Occipital lobe (tissue), 1 donor: ENCODE measurements at regions not wholly inside any gene's neighbourhood (a gene's known extent, or its start where the extent isn't known, plus 50 kb on each side); places are given as distances from the start of the nearest gene placed in this dataset.

Experiments
- DNase-seq: peaks from one replicate; lab custom pipeline; 2025; lab: John Stamatoyannopoulos, UW

DNA sequence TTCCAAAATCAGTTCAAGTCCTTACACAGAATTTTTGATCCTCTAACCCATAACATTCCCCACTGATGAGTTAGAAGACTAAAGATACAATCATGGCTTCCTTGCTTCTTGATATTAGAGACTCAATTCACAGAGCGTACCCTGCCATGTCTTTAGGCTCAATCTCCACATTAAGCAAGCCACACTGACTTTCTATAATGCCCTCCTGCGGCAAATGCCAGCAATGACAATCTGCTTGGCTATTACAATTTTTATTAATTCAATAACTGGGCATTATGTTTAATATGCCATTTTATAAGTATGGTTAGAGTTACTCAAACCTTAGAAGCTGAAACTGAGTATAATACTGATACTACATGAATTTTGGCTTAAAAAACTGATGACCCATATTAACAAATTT, 479.7 kb upstream of the NR2F2 start:
- no peak for DNase-seq

DNA sequence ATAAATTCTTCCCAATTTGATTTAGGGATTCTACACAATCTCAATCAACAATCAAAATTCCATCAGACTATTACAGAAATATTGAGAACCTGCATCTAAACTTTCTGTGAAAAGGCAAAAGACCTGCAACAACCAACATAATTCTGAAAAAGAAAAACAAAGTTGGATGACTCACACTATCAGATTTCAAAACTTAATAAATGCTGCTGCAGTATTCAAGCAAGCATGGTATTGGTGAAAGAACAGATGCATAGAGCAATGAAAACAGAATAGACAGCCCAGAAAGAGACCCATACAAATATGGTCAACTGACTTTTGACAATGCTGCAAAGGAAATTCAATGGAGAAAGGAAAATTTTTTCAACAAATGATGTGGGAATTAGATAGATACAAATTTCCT, 477.1 kb upstream of the NR2F2 start:
- DNase-seq = no peak

DNA sequence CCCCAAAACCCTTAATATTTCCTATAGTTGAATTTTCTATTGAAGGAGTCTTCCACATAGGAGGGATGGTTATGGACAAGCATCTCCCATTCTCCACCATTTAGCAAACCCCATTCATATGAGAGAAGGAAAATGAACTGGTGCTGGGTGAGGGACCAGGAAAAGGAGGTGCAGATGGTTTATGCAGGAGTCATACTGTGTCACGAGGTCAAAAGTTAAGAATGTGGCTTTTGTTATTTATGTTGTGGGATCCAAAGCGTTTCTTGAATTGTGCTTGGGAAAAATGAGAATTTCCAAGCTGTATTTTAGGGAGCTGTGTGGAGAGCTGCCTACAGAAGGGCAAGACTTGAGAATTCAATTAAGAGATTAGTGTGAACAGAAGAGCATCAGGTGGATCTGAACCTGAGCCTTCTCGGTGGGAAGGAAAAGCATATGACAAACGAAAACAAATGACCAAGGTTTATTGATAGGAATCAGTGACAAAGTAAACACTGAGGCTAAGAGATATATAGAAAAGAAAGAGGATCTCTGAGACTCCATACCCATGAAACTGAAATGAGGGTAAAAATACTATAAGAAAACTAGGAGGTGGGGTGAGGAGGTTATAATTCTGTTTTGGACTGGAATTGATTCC, 473.3 kb upstream of the NR2F2 start:
- DNase-seq = no peak

DNA sequence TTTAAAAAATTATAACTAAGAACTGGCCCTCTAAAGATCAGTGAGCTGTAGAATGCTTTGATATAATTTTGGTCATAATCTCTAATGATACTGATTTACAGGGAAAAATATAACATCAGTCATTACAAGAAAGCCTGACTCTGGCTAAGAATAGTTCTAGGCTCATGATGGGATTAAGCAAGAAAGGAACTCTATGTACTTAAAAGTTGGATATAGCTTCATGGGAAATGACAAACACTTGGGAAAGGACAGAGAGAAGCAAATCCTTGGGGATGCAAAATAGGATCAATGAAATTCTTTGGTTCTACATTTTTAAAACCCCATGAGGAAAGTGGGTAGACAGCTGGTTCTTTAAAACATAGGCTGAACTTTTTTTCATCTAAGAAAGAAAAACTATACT, 472.7 kb upstream of the NR2F2 start:
- no peak for DNase-seq

DNA sequence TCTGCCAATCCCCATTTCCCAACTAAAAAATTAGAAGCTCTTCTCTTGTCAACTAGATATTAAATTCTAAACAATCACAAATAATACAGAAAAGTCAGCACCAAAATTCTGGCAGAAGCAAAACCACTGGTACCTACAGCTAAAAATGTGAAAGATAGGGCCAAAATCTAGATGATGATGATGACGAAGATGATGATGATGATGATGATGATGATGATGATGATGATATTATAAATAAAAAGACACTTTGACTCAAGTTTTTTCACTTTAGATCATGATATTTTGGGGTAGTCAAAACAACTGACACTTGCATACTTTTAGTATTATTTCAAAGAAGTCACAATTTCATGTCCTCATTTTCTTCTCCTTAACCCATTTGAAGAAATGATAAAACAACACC, 470.1 kb upstream of the NR2F2 start:
- DNase-seq = no peak

DNA sequence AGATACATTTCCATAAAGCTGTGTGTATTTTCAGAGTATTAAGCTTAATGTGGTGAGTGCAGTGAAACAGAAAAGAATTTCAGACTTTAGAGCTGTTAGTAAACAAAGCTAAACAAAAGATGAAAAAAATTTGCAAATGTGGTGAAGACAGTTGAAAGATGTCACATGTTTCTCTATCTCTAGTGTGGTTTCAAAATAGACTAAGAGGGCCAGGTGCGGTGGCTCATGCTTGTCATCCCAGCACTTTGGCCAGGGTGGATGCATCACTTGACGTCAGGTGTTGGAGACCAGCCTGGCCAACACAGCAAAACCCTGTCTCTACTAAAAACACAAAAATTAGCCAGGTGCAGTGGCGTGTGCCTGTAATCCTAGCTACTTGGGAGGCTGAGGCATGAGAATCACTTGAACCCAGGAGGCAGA, 466.0 kb upstream of the NR2F2 start:
- DNase-seq = no peak

DNA sequence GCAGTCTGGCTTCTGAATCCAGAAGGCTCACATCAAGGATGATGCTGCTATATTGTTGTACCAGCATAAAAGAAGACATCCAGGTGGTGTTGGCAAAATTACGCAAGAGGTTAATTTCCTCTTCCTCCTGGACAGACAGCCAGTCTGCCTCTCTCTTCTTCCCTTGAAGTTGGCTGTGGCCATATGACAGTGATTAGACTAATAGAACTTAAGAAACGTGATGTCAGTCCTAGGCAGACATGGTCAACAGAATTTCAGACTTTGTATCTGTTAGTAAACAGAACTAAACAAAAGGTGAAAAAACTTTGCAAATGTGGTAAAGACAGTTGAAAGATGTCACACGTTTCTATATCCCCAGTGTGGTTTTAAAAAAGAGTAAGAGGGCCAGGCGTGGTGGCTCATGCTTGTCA, 465.2 kb upstream of the NR2F2 start:
- DNase-seq = no peak

DNA sequence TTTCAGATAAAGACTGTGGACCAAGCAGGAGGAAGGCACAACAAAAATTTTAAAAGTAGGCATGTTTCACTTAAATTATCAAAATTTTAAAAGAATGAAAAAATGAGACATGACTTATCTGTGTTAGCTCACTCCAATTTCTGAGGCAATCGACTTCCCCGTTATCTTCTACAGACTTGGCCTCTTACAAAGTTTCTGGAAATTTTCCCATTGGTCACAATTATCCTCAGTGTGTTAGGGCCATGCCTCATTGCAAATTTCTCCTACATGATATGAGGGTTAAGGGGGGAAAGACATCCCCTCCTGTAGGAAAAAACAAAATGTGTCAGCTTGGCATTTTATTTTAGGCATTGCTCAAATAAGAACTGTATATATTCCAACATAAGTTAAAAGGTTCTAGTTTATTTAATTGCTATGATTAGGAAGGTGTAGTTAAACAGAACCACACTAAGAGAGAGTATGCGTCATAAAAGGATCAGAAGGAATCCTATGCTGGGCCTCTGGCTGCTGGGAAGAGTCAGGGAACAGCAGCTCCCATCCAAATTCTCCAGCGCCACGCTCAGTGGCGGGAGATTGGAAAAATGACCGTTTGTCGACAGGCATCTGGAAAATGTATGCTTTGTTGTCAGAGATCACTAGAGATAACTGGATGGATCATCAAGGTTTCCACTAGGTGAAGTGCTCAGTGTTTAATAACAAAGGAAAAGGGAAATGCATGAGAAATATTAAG, 463.6 kb upstream of the NR2F2 start:
- DNase-seq = no peak

DNA sequence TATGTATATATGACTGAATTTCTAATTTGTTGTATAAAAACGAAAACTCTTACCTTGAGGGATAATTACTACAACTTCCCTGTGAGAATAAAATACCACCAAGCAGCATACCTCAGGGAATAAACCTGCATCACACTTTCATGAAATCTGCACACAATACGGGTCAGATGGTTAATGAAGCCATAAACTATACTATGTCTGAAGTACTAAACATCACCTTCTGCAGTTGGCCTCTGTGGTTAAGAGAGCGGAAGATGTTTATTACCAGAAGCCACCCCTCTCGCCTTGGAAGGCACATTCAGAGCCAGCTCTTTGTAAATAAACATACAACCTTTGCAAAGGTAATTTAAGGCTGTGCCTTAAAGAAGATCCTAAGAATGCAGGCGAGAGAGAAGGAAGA, 462.1 kb upstream of the NR2F2 start:
- no peak for DNase-seq

DNA sequence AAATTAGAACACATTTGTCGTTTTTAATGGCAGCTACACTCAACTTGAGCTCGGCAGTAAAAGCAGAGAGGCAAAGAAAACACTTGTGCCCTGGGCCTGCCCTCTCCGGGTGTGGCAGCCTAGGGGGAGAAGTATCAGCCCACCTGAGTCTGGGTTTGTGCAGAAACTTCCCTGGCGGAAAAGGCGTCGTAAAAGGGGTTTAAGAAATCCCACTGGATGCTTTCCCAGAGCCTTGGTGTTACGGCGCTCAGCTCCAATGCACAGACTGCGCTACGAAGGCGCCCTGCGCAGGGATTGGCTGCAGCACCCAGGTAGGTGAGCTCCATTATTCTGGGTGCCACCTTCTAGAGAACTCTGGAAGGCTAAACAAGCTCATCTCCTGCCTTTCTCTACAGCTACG, 461.5 kb upstream of the NR2F2 start:
- no peak for DNase-seq

DNA sequence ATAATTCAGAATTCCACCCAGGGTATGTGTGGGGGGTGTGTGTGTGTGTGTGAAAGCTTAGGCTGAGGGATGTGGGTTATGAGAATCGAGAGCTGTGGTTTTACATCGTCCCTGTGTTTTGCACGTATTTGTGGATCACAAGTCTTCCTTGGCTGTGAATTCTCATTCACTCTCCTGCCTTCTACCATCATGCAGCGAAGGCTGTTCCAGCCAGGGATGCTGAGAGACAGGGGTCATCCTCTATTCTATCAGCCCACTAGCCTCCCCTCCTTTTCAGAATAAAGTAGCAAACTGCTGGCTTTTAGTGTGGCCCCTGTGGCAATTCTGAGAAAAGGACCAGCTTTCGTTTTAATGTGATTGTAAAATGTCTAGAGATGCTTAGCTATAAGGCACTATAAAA, 460.6 kb upstream of the NR2F2 start:
- no peak for DNase-seq

DNA sequence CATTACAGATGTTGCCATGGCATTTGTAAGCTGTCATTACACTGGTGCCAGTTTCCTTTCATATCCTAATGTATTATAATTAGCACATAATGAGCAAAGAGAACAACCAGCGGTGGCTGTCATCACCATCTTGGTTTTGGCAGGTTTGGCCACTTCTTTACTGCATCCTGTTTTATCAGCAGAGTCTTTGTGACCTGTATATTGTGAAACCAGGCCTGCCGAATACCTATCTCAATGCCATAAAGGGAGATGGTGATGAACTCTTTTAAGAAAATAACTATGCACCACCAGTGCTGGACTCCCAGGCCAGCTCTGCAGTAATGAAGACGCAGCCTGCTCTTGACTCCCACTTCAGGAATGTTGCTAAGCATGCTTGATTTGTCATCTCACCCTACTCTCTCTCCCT, 458.1 kb upstream of the NR2F2 start:
- DNase-seq = no peak

DNA sequence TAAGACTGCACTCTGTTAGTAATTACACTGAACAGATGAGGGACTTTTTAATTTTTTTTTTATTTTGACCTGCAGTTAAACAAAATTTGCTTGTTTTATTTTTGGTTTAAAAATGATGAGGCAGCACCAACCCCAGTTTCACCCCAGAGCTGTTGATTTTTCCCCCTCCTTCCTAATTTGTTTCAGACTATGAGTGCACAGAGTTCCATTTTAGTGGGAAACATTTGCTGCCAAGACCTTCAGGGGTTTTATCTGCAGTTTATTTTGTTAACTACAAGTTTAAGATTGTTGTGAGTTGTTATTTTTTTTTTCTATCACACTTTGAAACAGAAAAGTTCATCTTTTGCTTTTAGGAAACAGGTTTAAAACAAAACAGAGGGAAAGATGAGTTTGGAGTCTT, 455.9 kb upstream of the NR2F2 start:
- DNase-seq = no peak

DNA sequence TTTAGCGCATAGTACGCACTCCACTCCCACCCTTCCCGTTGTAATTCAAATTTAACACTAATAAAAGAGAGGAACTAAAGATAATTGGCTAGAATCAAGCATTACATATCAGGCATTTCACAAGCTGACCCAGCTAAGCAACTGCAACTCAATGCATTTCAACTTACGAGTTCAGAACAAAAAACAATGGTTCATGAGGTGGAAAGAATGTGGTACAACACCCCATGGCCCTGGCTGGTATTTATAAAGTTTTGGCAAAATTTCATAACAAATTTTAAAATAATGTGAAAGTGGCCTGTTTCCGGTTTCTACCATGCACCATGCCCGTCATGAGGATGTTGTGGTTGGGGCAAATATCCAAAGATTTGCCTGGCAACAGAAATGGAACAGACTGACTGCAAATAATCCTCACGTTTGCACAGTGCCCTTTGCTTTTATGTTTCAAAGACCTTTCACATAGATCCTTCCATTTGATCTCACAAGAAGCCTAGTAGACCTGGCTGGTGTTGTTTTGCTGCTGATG, 455.3 kb upstream of the NR2F2 start:
- DNase-seq = no peak

DNA sequence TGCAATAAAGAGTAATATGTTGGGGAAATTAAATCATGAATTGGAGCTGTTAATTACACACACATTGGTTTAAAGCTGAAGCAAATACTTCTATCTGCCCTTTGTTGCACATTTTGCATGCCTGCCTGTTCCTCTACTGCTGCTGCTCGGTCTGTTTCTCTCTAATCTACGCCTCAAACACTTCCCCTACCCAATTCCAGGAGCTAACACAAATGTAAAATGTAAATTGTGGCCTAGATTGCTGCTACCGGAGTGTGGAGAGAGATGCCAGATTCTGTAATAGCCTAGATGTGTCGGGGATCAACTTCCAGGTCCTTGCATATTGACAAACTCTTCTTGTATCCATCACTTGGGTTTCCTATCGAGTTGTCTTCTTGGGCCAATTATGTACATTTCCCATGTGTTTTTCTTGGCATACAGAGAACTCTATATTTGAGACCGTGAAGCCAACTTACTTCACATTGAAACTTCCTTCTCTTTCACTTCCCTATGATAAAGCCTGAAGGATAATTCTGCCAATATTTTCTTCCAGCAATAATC, 450.4 kb upstream of the NR2F2 start:
- no peak for DNase-seq

DNA sequence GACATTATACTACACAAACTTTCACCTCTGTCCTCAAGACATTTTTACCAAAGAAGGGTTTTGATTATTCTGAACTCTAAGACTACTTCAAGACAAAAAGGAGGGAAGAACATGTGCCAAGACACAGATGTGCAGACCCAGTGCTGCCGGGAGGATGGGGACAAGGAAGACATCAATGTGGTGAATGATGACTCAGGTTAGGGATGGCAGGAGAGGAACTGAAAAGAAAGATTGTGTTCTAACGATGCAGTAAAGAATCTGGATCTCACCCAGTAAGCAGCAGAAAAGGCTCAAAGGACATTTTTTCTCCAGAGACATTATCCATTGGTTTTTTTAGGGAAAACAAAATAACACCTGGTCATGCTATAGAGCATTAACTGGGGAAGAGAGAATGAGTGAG, 449.9 kb upstream of the NR2F2 start:
- DNase-seq = no peak

DNA sequence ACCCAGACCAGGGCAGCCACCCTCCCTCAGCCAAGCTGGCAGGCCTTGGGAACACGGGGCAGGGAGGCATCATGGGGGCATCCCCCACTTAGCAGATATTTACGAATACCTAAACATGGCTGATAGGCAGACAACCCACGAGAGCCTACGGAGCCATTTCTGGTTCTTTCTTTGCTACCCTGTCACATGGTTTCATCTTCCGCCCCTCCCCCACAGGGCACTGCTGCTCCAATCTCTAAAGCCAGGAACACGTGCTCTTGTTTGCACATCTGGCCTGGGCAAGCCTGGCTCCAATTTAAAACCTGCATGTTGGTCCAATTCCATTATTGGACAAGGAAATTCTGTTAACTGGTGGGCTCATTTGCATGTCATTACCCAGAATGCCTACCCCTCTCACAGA, 447.4 kb upstream of the NR2F2 start:
- no peak for DNase-seq

DNA sequence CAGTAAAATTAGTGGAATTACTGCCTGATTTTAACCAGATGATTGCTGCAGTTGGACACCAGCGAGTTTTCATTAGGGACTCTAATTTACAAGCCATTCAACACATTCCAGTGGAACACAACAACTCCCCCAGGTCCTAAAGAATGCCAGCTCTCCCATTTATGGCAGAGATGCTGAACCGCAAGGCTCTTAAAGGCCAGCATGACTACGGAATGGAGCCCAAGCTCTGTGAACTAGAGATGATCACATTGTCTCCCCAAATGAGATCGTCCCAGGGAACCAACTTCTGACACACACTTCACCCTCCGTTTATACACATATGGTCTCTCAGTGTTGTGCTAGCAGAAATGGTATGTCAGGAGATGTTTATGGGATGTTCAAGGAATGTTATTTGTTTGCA, 446.2 kb upstream of the NR2F2 start:
- no peak for DNase-seq

DNA sequence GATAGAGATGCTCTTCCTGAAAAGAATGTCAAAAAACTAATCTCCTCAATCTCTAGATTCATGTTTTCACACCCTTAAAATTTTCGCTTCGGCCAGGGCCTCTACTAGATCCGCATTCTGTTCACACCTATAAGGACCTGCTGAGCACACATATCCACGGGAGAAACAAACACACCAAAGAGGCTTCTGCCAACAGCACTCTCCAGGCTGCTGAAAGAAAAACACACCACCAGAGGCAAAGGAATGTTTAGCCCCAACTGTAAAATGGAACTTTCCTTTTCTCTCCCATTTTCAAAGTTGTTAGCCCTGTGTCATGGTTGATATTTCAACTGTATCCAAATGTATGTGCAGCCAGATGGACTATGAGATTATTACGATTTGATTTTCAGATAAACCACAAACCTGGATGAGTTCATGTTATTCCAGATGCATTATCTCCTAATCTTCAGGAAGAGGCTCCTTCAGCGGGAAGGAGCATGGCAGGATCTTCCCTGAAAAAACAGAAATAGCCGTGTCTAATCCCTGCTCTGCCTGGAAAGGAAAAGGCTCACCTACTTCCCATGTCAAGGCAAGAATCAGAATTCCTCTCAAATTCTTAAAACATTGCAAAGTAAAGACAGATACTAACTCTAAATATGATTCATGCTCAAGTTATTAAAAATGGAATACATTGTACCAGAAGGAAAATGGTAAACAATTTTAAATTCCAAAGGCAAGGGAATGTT, 442.7 kb upstream of the NR2F2 start:
- no peak for DNase-seq

DNA sequence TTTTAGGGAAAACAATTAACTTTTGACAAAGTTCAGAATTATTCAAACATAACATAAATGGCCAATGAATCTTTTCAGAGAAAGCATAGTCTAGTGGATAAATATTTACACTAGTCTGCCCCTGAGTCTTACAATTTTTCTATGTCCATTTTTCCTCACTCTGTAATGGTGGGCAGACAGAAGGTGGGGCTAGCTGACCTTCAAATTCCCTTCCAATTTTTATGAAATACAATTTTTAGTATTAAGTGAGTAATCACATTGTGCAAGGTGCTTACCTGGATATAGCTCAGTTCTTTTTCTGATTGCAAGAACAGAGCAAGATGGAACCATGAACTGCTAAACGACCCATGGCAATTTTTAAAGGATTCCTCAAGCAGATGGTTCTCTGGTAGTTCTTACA, 441.7 kb upstream of the NR2F2 start:
- no peak for DNase-seq

DNA sequence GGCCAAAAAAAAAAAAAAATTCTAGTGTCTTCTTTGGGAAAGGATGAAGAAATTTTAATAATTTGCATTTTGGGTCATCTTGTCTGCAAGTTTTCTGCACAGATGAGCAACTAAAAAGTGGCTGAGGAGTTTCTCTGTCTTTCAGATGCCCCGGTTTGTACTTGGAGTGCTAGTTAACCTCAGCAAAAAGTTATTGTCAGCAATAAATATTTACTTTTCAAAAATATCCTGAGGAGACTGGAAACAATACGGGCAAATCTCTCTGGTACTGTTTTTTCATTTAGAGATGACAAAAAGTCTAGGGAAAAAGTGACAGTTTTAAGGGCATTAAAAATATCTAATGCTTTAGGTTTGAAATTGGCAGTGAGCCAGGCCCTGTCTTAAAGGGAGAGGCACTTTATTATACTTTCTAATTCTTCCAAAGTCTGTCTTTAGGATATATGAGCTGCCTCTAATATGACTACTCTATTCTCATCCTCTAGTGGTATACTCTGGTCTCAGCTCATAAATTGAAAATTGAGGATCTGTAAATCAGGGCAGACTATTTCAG, 436.0 kb upstream of the NR2F2 start:
- DNase-seq = no peak

DNA sequence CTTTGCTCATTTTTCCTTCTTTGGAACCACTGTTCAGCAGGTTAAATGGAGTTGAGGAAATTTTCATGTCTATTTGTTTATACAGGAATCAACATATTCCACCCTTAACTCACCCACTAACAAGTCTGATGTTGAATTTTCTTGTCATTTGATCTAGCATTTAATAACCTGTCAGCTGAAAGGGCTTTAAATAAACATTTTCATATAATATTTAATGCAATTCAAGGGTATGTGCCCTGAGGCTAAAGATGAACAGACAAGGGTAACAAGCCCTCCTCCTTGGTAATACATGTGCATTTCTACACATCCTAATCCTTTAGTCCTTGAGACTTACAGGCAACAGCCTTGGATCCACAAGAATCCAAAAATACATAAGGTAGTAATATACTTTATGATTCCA, 435.0 kb upstream of the NR2F2 start:
- no peak for DNase-seq
